ENCODE measurements at regions not wholly inside any gene's neighbourhood (a gene's known extent, or its start where the extent isn't known, plus 50 kb on each side); places are given as distances from the start of the nearest gene placed in this dataset.

GRCh38 chr5:124287813-124288212, 458.6 kb downstream of the ZNF608 start:
- TF ChIP-seq, protein P1, sequence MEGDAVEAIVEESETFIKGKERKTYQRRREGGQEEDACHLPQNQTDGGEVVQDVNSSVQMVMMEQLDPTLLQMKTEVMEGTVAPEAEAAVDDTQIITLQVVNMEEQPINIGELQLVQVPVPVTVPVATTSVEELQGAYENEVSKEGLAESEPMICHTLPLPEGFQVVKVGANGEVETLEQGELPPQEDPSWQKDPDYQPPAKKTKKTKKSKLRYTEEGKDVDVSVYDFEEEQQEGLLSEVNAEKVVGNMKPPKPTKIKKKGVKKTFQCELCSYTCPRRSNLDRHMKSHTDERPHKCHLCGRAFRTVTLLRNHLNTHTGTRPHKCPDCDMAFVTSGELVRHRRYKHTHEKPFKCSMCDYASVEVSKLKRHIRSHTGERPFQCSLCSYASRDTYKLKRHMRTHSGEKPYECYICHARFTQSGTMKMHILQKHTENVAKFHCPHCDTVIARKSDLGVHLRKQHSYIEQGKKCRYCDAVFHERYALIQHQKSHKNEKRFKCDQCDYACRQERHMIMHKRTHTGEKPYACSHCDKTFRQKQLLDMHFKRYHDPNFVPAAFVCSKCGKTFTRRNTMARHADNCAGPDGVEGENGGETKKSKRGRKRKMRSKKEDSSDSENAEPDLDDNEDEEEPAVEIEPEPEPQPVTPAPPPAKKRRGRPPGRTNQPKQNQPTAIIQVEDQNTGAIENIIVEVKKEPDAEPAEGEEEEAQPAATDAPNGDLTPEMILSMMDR (IDR thresholded peaks at IDR 0.05) = no peak
- no peak for TF ChIP-seq POLR2A (IDR thresholded peaks at IDR 0.05)
